HEK293 (cell line): ENCODE measurements at regions not wholly inside any gene's neighbourhood (a gene's known extent, or its start where the extent isn't known, plus 50 kb on each side); places are given as distances from the start of the nearest gene placed in this dataset.
"Not testable (repeated sequence)": the region's sequence is repeated elsewhere in the genome, so short reads cannot be mapped to it uniquely, and the experiment has no call there.

Source experiments
- CTCF ChIA-PET: fragments of 350-600 bp; formaldehyde crosslinking; extraction: SDS; loops from one replicate; lab custom pipeline; 2021; ENCODE audit warnings: antibody characterized with exemption; lab: Yijun Ruan, JAX
- POLR2A ChIA-PET: fragments of 300-600 bp; formaldehyde crosslinking; extraction: SDS; loops from one replicate; lab custom pipeline; 2020; ENCODE audit warnings: antibody characterized with exemption, inconsistent platforms; lab: Yijun Ruan, JAX
- H3K27ac ChIP-seq: fragments of 200-500 bp; sonication (Bioruptor generic); 2 replicates; pipeline ENCODE4 v1.5.1; 2014; ENCODE audit warnings: low read depth, low read length, control low read depth, inconsistent platforms; ENCODE audit errors: extremely low read depth
- H3K36me3 ChIP-seq, 2 experiments: fragments of 200-500 bp in 1 of 2; sonication (Bioruptor generic) in 1 of 2; 1 replicate in 1 of 2; 2 replicates in 1 of 2; pipeline ENCODE4 v1.5.1; 2014 to 2017; ENCODE audit warnings: inconsistent platforms in 2 of 2, low read length in 2 of 2; ENCODE audit not compliant: control insufficient read depth in 2 of 2, insufficient read depth in 1 of 2
- H3K4me1 ChIP-seq: fragments of 200-500 bp; sonication (Bioruptor generic); 2 replicates; pipeline ENCODE4 v1.5.1; 2014; ENCODE audit warnings: mild to moderate bottlenecking, low read length, inconsistent platforms; ENCODE audit not compliant: control insufficient read depth, insufficient read depth
- H3K4me3 ChIP-seq: 2 replicates; pipeline ENCODE4 v1.5.1; 2011; ENCODE audit warnings: low read depth, mild to moderate bottlenecking, control low read depth, low read length, moderate library complexity
- H3K9me3 ChIP-seq: fragments of 200-500 bp; sonication (Bioruptor generic); 2 replicates; pipeline ENCODE4 v1.5.1; 2014; ENCODE audit warnings: low read depth, low read length, inconsistent platforms; ENCODE audit not compliant: control insufficient read depth, insufficient read depth
- GLIS2 ChIP-seq: fragments of 450-650 bp; formaldehyde crosslinking; IDR thresholded peaks from 2 replicates; pipeline ENCODE4 v1.5.1; 2016; ENCODE audit warnings: missing biosample characterization, missing genetic modification characterization
- KLF16 ChIP-seq: fragments of 450-650 bp; formaldehyde crosslinking; IDR thresholded peaks from 2 replicates; pipeline ENCODE4 v1.5.1; 2017; ENCODE audit warnings: missing biosample characterization, missing genetic modification characterization
- MEIS1 ChIP-seq: sonication (generic); formaldehyde crosslinking; IDR thresholded peaks from 2 replicates; pipeline ENCODE4 v1.8.1; 2022; ENCODE audit warnings: missing genetic modification reagents, mild to moderate bottlenecking, borderline replicate concordance
- SETDB1 ChIP-seq: IDR thresholded peaks from one replicate; pipeline ENCODE4 v1.6.1; 2017; ENCODE audit warnings: mild to moderate bottlenecking, low read length, moderate library complexity, mixed read lengths; ENCODE audit not compliant: insufficient read length
- ZBTB7A ChIP-seq: fragments of 450-650 bp; formaldehyde crosslinking; IDR thresholded peaks from 2 replicates; pipeline ENCODE4 v1.5.1; 2016; ENCODE audit warnings: low read depth, missing biosample characterization, missing genetic modification characterization
- ZNF121 ChIP-seq: fragments of 450-650 bp; formaldehyde crosslinking; IDR thresholded peaks from 2 replicates; pipeline ENCODE4 v1.5.1; 2016; ENCODE audit warnings: missing biosample characterization, missing genetic modification characterization
- ZNF155 ChIP-seq: fragments of 450-650 bp; formaldehyde crosslinking; IDR thresholded peaks from 2 replicates; pipeline ENCODE4 v1.5.1; 2016; ENCODE audit warnings: missing biosample characterization, missing genetic modification characterization
- ZNF214 ChIP-seq: fragments of 450-650 bp; formaldehyde crosslinking; IDR thresholded peaks from 2 replicates; pipeline ENCODE4 v1.5.1; 2017; ENCODE audit warnings: missing biosample characterization, mild to moderate bottlenecking, missing genetic modification characterization, borderline replicate concordance
- ZNF274 ChIP-seq, 2 experiments: fragments of 200-500 bp in 1 of 2; fragments of 450-650 bp in 1 of 2; sonication (Bioruptor generic) in 1 of 2; formaldehyde crosslinking in 1 of 2; IDR thresholded peaks; 2 replicates each; pipeline versions ENCODE4 v1.5.1 to v1.6.1; 2014 to 2016; ENCODE audit warnings: borderline replicate concordance in 1 of 2, inconsistent platforms in 1 of 2, low read length in 1 of 2, missing biosample characterization in 1 of 2, missing genetic modification characterization in 1 of 2
- ZNF354C ChIP-seq: fragments of 450-650 bp; formaldehyde crosslinking; IDR thresholded peaks from 2 replicates; pipeline ENCODE4 v1.5.1; 2016; ENCODE audit warnings: missing biosample characterization, missing genetic modification characterization, low read depth, borderline replicate concordance
- ZNF433 ChIP-seq: fragments of 450-650 bp; formaldehyde crosslinking; IDR thresholded peaks from 2 replicates; pipeline ENCODE4 v1.5.1; 2016; ENCODE audit warnings: missing biosample characterization, missing genetic modification characterization, low read depth
- ZNF521 ChIP-seq: fragments of 450-650 bp; formaldehyde crosslinking; IDR thresholded peaks from 2 replicates; pipeline ENCODE4 v1.5.1; 2017; ENCODE audit warnings: missing biosample characterization, mild to moderate bottlenecking, missing genetic modification characterization
- ZNF555 ChIP-seq: fragments of 450-650 bp; formaldehyde crosslinking; conservative IDR thresholded peaks from 2 replicates; pipeline ENCODE4 v1.5.1; 2017; ENCODE audit warnings: missing biosample characterization, mild to moderate bottlenecking, missing genetic modification characterization, inconsistent platforms
- ZNF600 ChIP-seq: fragments of 450-650 bp; formaldehyde crosslinking; IDR thresholded peaks from 2 replicates; pipeline ENCODE4 v1.5.1; 2016; ENCODE audit warnings: missing biosample characterization, missing genetic modification characterization
- ZNF654 ChIP-seq: fragments of 450-650 bp; formaldehyde crosslinking; IDR thresholded peaks from 2 replicates; pipeline ENCODE4 v1.5.1; 2016; ENCODE audit warnings: low read depth, missing biosample characterization, missing genetic modification characterization
- ZNF664 ChIP-seq: fragments of 450-650 bp; formaldehyde crosslinking; IDR thresholded peaks from 2 replicates; pipeline ENCODE4 v1.5.1; 2016; ENCODE audit warnings: missing biosample characterization, missing genetic modification characterization
- ZNF707 ChIP-seq: fragments of 450-650 bp; formaldehyde crosslinking; IDR thresholded peaks from 2 replicates; pipeline ENCODE4 v1.5.1; 2016; ENCODE audit warnings: missing biosample characterization, missing genetic modification characterization
- ZNF777 ChIP-seq: fragments of 450-650 bp; formaldehyde crosslinking; IDR thresholded peaks from 2 replicates; pipeline ENCODE4 v1.5.1; 2017; ENCODE audit warnings: missing biosample characterization, missing genetic modification characterization, borderline replicate concordance
- ZSCAN16 ChIP-seq: fragments of 450-650 bp; formaldehyde crosslinking; IDR thresholded peaks from 2 replicates; pipeline ENCODE4 v1.5.1; 2016; ENCODE audit warnings: missing biosample characterization, missing genetic modification characterization
- TF ChIP-seq, protein P1 (sequence below): fragments of 450-650 bp; formaldehyde crosslinking; IDR thresholded peaks from 2 replicates; pipeline ENCODE4 v1.5.1; 2016; ENCODE audit warnings: missing biosample characterization, missing genetic modification characterization
- TF ChIP-seq, protein P2 (sequence below): sonication (generic); formaldehyde crosslinking; IDR thresholded peaks from 2 replicates; pipeline ENCODE4 v1.8.1; 2022; ENCODE audit warnings: mild to moderate bottlenecking, moderate library complexity, missing genetic modification reagents
- TF ChIP-seq, protein P3 (sequence below): fragments of 450-650 bp; formaldehyde crosslinking; IDR thresholded peaks from 2 replicates; pipeline ENCODE4 v1.5.1; 2016; ENCODE audit warnings: missing biosample characterization, missing genetic modification characterization
- TF ChIP-seq, protein P4 (sequence below): fragments of 450-650 bp; formaldehyde crosslinking; IDR thresholded peaks from 2 replicates; pipeline ENCODE4 v1.5.1; 2016; ENCODE audit warnings: missing biosample characterization, missing genetic modification characterization

DNA sequence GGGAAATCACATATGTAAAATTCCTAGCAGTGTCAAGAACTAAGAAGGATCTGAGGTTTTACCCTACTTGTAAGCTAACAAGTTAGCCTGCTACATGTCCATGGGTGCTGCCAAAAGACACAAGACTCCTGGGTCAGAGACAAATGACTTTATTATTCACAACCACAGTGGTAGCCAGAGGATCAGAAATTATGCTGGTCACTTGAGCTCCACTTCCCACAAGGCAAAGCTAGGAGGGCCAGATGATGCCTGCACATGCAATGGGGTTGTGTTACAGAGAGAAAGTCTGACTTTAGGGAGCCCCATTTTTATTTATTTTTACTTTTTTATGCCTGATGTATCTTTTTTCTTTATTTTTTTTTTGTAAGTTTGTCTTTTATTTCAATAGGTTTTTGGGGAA lies 136.8 kb downstream of the S1PR1 start:
- no peak overlapping the region for H3K27ac ChIP-seq
- no peaks in the 10 kb centered on the region for H3K4me1 ChIP-seq
- TF ChIP-seq KLF16 (tag by site-specific recombination) (no peak), ZNF521 (tag by site-specific recombination) (no peak), ZNF433 (tag by site-specific recombination) (no peak), ZNF654 (tag by site-specific recombination) (no peak), ZNF707 (tag by site-specific recombination) (no peak), MEIS1 (CRISPR knock-in tag) (no peak), ZNF555 (no peak), ZNF777 (no peak), ZNF600 (tag by site-specific recombination) (no peak)
- TF ChIP-seq, protein P1, sequence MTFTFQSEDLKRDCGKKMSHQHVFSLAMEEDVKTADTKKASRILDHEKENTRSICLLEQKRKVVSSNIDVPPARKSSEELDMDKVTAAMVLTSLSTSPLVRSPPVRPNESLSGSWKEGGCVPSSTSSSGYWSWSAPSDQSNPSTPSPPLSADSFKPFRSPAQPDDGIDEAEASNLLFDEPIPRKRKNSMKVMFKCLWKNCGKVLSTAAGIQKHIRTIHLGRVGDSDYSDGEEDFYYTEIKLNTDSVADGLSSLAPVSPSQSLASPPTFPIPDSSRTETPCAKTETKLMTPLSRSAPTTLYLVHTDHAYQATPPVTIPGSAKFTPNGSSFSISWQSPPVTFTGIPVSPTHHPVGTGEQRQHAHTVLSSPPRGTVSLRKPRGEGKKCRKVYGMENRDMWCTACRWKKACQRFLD, result no peak
- TF ChIP-seq, protein P2, sequence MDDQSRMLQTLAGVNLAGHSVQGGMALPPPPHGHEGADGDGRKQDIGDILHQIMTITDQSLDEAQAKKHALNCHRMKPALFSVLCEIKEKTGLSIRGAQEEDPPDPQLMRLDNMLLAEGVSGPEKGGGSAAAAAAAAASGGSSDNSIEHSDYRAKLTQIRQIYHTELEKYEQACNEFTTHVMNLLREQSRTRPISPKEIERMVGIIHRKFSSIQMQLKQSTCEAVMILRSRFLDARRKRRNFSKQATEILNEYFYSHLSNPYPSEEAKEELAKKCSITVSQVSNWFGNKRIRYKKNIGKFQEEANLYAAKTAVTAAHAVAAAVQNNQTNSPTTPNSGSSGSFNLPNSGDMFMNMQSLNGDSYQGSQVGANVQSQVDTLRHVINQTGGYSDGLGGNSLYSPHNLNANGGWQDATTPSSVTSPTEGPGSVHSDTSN, result no peak
- no peak overlapping the region for H3K4me3 ChIP-seq
- ChIA-PET POLR2A (no interaction called here), CTCF (interaction anchor here (0.7 to 0.8 kb wide), 2 partner anchors 64 to 92 kb away, joined by 3 read pairs; no protein-coding TSS in a partner anchor)
- H3K9me3 ChIP-seq, result no peaks in the 10 kb centered on the region
- no peaks in the 10 kb centered on the region for H3K36me3 ChIP-seq

DNA sequence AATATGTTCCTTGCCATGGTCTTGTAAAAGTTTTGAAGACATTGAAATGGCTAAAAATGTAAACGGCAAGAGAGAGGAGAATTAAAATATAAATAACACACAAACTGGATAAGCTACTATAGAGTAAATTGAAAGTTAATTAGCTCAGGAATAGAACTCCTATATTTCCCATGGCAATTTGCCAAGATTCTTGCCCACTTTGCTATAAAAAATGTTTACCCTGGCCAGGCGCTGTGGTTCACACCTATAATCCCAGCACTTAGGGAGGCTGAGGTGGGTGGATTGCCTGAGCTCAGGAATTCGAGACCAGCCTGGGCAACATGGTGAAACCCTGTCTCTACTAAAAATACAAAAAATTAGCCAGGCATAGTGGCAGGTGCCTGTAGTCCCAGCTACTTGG lies 138.6 kb downstream of the S1PR1 start:
- H3K27ac ChIP-seq, POLR2A ChIA-PET, CTCF ChIA-PET, H3K36me3 ChIP-seq, H3K4me1 ChIP-seq, H3K9me3 ChIP-seq, H3K4me3 ChIP-seq: not testable (repeated sequence)
- TF ChIP-seq, protein P3, sequence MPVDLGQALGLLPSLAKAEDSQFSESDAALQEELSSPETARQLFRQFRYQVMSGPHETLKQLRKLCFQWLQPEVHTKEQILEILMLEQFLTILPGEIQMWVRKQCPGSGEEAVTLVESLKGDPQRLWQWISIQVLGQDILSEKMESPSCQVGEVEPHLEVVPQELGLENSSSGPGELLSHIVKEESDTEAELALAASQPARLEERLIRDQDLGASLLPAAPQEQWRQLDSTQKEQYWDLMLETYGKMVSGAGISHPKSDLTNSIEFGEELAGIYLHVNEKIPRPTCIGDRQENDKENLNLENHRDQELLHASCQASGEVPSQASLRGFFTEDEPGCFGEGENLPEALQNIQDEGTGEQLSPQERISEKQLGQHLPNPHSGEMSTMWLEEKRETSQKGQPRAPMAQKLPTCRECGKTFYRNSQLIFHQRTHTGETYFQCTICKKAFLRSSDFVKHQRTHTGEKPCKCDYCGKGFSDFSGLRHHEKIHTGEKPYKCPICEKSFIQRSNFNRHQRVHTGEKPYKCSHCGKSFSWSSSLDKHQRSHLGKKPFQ (tag by site-specific recombination), result 0 out of 2 replicates have a peak, but pooled peaks have one; percentile 64

DNA sequence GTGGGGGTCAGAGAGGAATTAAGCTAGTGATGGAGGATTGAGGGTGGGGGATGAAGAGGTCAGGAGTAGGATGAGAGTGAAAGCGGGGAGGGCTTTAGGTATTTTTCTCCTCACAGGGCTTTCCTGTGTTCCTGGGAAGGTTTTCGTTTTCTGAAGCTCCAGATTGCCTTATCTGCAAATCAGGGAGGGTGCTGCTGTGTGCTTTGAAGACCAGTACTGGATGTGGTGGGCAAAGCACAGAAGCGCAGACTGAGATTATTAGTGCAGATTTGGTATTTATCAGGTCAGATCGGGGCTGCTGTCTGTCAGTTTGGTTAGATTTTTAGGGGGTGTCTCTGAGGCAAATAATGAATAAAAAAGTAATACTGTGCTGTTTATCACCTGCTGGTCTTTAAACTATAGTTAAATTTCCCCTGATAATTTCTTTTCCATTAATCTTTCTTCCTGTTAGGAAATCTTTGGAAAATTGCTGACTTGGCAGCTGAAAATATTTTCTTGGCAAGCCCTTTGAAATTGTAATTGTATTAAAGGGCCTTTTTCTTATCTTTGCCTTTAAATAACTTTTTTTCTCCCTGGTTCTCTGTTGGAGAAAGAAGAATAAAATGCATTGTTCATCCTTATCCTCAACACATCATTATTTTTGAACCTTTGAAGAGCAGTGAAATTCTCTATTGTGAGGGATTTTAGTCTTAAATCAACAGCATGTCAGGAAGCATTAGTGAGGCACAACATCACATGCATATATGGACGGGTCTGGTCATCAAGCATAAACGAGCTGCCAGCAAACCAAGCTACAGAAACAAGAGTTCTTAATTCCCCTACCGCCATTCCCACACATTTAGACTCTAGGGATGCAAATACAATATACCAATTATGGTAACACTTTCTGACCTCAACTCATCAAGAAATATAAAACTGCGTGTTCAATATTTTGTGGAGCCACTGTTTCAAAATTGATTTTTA lies 139.6 kb downstream of the S1PR1 start:
- H3K36me3 ChIP-seq, result no peaks in the 10 kb centered on the region
- TF ChIP-seq, protein P4, sequence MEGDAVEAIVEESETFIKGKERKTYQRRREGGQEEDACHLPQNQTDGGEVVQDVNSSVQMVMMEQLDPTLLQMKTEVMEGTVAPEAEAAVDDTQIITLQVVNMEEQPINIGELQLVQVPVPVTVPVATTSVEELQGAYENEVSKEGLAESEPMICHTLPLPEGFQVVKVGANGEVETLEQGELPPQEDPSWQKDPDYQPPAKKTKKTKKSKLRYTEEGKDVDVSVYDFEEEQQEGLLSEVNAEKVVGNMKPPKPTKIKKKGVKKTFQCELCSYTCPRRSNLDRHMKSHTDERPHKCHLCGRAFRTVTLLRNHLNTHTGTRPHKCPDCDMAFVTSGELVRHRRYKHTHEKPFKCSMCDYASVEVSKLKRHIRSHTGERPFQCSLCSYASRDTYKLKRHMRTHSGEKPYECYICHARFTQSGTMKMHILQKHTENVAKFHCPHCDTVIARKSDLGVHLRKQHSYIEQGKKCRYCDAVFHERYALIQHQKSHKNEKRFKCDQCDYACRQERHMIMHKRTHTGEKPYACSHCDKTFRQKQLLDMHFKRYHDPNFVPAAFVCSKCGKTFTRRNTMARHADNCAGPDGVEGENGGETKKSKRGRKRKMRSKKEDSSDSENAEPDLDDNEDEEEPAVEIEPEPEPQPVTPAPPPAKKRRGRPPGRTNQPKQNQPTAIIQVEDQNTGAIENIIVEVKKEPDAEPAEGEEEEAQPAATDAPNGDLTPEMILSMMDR, result no peak
- TF ChIP-seq GLIS2 (tag by site-specific recombination) (no peak), ZNF155 (tag by site-specific recombination) (no peak), ZNF354C (tag by site-specific recombination) (no peak), ZNF214 (no peak), ZNF433 (tag by site-specific recombination) (no peak), SETDB1 (no peak), ZSCAN16 (tag by site-specific recombination) (no peak), ZNF664 (tag by site-specific recombination) (no peak), ZNF121 (tag by site-specific recombination) (no peak), ZNF274 (IDR thresholded peaks at IDR 0.05; ENCODE audit: low read length) (no peak), ZNF274 (tag by site-specific recombination; IDR thresholded peaks at IDR 0.05; ENCODE audit: borderline replicate concordance) (no peak), ZBTB7A (tag by site-specific recombination) (no peak)
- H3K9me3 ChIP-seq, result no peaks in the 10 kb centered on the region
- H3K27ac ChIP-seq, result no peak overlapping the region
- CTCF ChIA-PET, result interaction anchor here (0.6 to 0.9 kb wide), 2 partner anchors 19 kb away, joined by 3 to 4 read pairs; no protein-coding TSS in a partner anchor
- POLR2A ChIA-PET, result no interaction called here
- H3K4me1 ChIP-seq, result no peaks in the 10 kb centered on the region
- H3K4me3 ChIP-seq, result no peak overlapping the region
